ENCODE measurements at regions not wholly inside any gene's neighbourhood (a gene's known extent, or its start where the extent isn't known, plus 50 kb on each side); places are given as distances from the start of the nearest gene placed in this dataset.
"Not testable (repeated sequence)": the region's sequence is repeated elsewhere in the genome, so short reads cannot be mapped to it uniquely, and the experiment has no call there.

- no peak for TF ChIP-seq TCF4 (CRISPR knock-in tag; IDR thresholded peaks at IDR 0.05; ENCODE audit: borderline replicate concordance)
- TF ChIP-seq TOX (CRISPR knock-in tag; IDR thresholded peaks at IDR 0.05; ENCODE audit: borderline replicate concordance) = no peak
- no peak for TF ChIP-seq RARB (CRISPR knock-in tag; IDR thresholded peaks at IDR 0.05)
- TF ChIP-seq ZC3H10 (CRISPR knock-in tag; IDR thresholded peaks at IDR 0.05) = no peak
- no peak for TF ChIP-seq ZNF8 (CRISPR knock-in tag; IDR thresholded peaks at IDR 0.05)
- TF ChIP-seq PPARA (CRISPR knock-in tag; IDR thresholded peaks at IDR 0.05; ENCODE audit: borderline replicate concordance) = no peak
- TF ChIP-seq BACH2 (CRISPR knock-in tag; IDR thresholded peaks at IDR 0.05; ENCODE audit: borderline replicate concordance) = no peak
- TF ChIP-seq ISL1 (CRISPR knock-in tag; IDR thresholded peaks at IDR 0.05) = no peak
- peak; percentile 50 for ATAC-seq
Measured at GRCh38 chr4:54400188-54400587, 171.1 kb downstream of the PDGFRA start.

- ATAC-seq = peak; percentile 97
- TF ChIP-seq ZNF8 (CRISPR knock-in tag; IDR thresholded peaks at IDR 0.05) (no peak), ISL1 (CRISPR knock-in tag; IDR thresholded peaks at IDR 0.05) (no peak), PPARA (CRISPR knock-in tag; IDR thresholded peaks at IDR 0.05; ENCODE audit: borderline replicate concordance) (no peak), CSDC2 (CRISPR knock-in tag; IDR thresholded peaks at IDR 0.05) (no peak), PATZ1 (CRISPR knock-in tag; IDR thresholded peaks at IDR 0.05; ENCODE audit: borderline replicate concordance) (no peak)
- TF ChIP-seq, protein P1, sequence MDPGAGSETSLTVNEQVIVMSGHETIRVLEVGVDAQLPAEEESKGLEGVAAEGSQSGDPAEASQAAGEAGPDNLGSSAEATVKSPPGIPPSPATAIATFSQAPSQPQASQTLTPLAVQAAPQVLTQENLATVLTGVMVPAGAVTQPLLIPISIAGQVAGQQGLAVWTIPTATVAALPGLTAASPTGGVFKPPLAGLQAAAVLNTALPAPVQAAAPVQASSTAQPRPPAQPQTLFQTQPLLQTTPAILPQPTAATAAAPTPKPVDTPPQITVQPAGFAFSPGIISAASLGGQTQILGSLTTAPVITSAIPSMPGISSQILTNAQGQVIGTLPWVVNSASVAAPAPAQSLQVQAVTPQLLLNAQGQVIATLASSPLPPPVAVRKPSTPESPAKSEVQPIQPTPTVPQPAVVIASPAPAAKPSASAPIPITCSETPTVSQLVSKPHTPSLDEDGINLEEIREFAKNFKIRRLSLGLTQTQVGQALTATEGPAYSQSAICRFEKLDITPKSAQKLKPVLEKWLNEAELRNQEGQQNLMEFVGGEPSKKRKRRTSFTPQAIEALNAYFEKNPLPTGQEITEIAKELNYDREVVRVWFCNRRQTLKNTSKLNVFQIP (CRISPR knock-in tag; IDR thresholded peaks at IDR 0.05; ENCODE audit: borderline replicate concordance, low read depth) = no peak
Measured at GRCh38 chr4:54400802-54401201, 171.7 kb downstream of the PDGFRA start.

GRCh38 chr4:54402880-54403480 lies 173.9 kb downstream of the PDGFRA start:
- TF ChIP-seq SNAI2 (CRISPR knock-in tag; IDR thresholded peaks at IDR 0.05) = no peak
- TF ChIP-seq, protein P1 (CRISPR knock-in tag; IDR thresholded peaks at IDR 0.05; ENCODE audit: borderline replicate concordance, low read depth) = no peak
- ATAC-seq = no peak

GRCh38 chr4:54403700-54404453 lies 174.8 kb downstream of the PDGFRA start:
- no peak for ATAC-seq

DNA sequence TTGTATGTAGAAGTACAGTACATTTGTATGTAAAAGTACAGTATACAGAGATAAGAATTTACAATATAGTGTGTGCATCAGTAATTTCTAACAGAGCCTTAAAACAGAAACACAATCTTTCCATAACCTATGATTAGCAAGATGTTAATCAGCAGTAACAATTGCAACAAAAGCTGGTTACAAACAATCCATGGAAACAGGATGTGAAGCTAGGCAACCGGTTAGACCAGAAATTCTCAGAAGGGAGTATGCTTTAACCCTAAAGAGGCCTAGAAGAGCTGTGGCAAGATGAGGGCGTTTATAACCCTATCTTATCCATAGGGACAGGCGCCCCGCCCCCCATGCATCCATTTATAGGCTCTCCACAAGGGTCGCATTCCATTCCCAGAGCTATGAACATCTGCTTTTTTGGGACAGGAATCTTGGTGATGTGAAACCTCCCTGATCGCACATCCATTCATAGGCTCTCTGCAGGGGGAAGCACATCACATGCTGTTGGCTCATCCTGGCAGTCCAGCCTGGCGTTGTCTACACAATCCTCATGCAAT lies 180.3 kb downstream of the PDGFRA start:
- not testable (repeated sequence) for ATAC-seq

More at GRCh38 chr4:54403700-54404453, 174.8 kb downstream of the PDGFRA start:
- TF ChIP-seq ZNF8 (CRISPR knock-in tag; IDR thresholded peaks at IDR 0.05) (no peak), SNAI2 (CRISPR knock-in tag; IDR thresholded peaks at IDR 0.05) (no peak), ZFP30 (CRISPR knock-in tag; IDR thresholded peaks at IDR 0.05) (no peak), ZFP3 (CRISPR knock-in tag; IDR thresholded peaks at IDR 0.05) (no peak), ZNF70 (CRISPR knock-in tag; IDR thresholded peaks at IDR 0.05) (no peak), ARNTL (CRISPR knock-in tag; IDR thresholded peaks at IDR 0.05; ENCODE audit: borderline replicate concordance, low read depth) (no peak), ZNF565 (CRISPR knock-in tag; conservative IDR thresholded peaks at IDR 0.05; ENCODE audit: low read depth) (no peak), PPARA (CRISPR knock-in tag; IDR thresholded peaks at IDR 0.05; ENCODE audit: borderline replicate concordance) (no peak), ZC3H10 (CRISPR knock-in tag; IDR thresholded peaks at IDR 0.05) (no peak), ESRRG (CRISPR knock-in tag; IDR thresholded peaks at IDR 0.05) (no peak), PATZ1 (CRISPR knock-in tag; IDR thresholded peaks at IDR 0.05; ENCODE audit: borderline replicate concordance) (no peak), OSR1 (CRISPR knock-in tag; IDR thresholded peaks at IDR 0.05) (no peak)
- TF ChIP-seq, protein P1 (CRISPR knock-in tag; IDR thresholded peaks at IDR 0.05; ENCODE audit: borderline replicate concordance, low read depth) = no peak
- TF ChIP-seq, protein P2, sequence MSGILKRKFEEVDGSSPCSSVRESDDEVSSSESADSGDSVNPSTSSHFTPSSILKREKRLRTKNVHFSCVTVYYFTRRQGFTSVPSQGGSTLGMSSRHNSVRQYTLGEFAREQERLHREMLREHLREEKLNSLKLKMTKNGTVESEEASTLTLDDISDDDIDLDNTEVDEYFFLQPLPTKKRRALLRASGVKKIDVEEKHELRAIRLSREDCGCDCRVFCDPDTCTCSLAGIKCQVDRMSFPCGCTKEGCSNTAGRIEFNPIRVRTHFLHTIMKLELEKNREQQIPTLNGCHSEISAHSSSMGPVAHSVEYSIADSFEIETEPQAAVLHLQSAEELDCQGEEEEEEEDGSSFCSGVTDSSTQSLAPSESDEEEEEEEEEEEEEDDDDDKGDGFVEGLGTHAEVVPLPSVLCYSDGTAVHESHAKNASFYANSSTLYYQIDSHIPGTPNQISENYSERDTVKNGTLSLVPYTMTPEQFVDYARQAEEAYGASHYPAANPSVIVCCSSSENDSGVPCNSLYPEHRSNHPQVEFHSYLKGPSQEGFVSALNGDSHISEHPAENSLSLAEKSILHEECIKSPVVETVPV (CRISPR knock-in tag; IDR thresholded peaks at IDR 0.05) = no peak

Data from SK-N-SH treated with all-trans-retinoic acid at 6 μM for 48 hours (cell line).